HL-60 (cell line): ENCODE measurements at regions not wholly inside any gene's neighbourhood (a gene's known extent, or its start where the extent isn't known, plus 50 kb on each side); places are given as distances from the start of the nearest gene placed in this dataset.

Experiments
- DNase-seq, 2 experiments: peaks; one replicate each; pipeline ENCODE4 v3.0.0-alpha.2; 2010 to 2020; ENCODE audit warnings: low read depth in 1 of 2, low spot score in 1 of 2
- H3K27ac ChIP-seq: fragments of 250-450 bp; sonication (Bioruptor Pico); replicated peaks from 2 replicates; pipeline ENCODE4 v1.5.1; 2020; ENCODE audit warnings: mild to moderate bottlenecking, moderate library complexity
- H3K27me3 ChIP-seq: fragments of 250-450 bp; sonication (Bioruptor Pico); 2 replicates; pipeline ENCODE4 v1.5.1; 2021; ENCODE audit warnings: mild to moderate bottlenecking, moderate library complexity; ENCODE audit not compliant: insufficient read depth, poor library complexity, severe bottlenecking
- H3K4me3 ChIP-seq: replicated peaks from 2 replicates; pipeline ENCODE4 v1.5.1; 2011; ENCODE audit warnings: mild to moderate bottlenecking, control low read depth, low read length; ENCODE audit not compliant: insufficient read depth
- CTCF ChIP-seq: IDR thresholded peaks from one replicate; pipeline ENCODE4 v1.5.1; 2011; ENCODE audit warnings: low read length, control low read depth, inconsistent platforms; ENCODE audit not compliant: insufficient read depth
- GABPA ChIP-seq: IDR thresholded peaks from 2 replicates; pipeline ENCODE4 v1.6.1; 2012; ENCODE audit warnings: low read depth
- POLR2AphosphoS5 ChIP-seq: IDR thresholded peaks from 2 replicates; pipeline ENCODE4 v1.6.1; 2012; ENCODE audit warnings: low read depth
- REST ChIP-seq: IDR thresholded peaks from 2 replicates; pipeline ENCODE4 v1.6.1; 2012; ENCODE audit warnings: low read depth; ENCODE audit not compliant: insufficient replicate concordance
- SPI1 ChIP-seq: IDR thresholded peaks from 2 replicates; pipeline ENCODE4 v1.6.1; 2012; ENCODE audit warnings: low read depth, mild to moderate bottlenecking, borderline replicate concordance

GRCh38 chr2:198767694-198768093 lies 690.0 kb downstream of the SATB2 start:
- Histone ChIP-seq H3K4me3 (no peak overlapping the region), H3K27ac (no peak overlapping the region), H3K27me3 (peaks cover 4% of the 10 kb centered on the region)
- TF ChIP-seq GABPA = no peak
- TF ChIP-seq SPI1 = no peak
- no peak for TF ChIP-seq CTCF
- no peak for TF ChIP-seq REST
- TF ChIP-seq POLR2AphosphoS5 = no peak
- DNase-seq = no peak

GRCh38 chr2:198763793-198764192 lies 693.9 kb downstream of the SATB2 start:
- H3K4me3 ChIP-seq = no peak overlapping the region
- no peak for TF ChIP-seq POLR2AphosphoS5
- TF ChIP-seq CTCF = no peak
- TF ChIP-seq GABPA = no peak
- no peak for TF ChIP-seq SPI1
- TF ChIP-seq REST = no peak
- H3K27ac ChIP-seq = no peak overlapping the region
- DNase-seq = no peak
- peaks cover 2% of the 10 kb centered on the region for H3K27me3 ChIP-seq

- no peak for DNase-seq
- Histone ChIP-seq H3K4me3 (no peak overlapping the region), H3K27me3 (peaks cover 2% of the 10 kb centered on the region)
Observed at GRCh38 chr2:198762441-198762840, 695.3 kb downstream of the SATB2 start.

More at GRCh38 chr2:198762441-198762840, 695.3 kb downstream of the SATB2 start:
- H3K27ac ChIP-seq = no peak overlapping the region
- TF ChIP-seq CTCF (no peak), REST (no peak), GABPA (no peak), SPI1 (no peak), POLR2AphosphoS5 (no peak)
